Vagina (tissue), 2 donors: ENCODE measurements at regions not wholly inside any gene's neighbourhood (a gene's known extent, or its start where the extent isn't known, plus 50 kb on each side); places are given as distances from the start of the nearest gene placed in this dataset.

ENCODE experiments used
- POLR2A ChIP-seq, 2 donors: fragments of 450-650 bp; IDR thresholded peaks; one replicate each; pipeline ENCODE4 v1.6.1; 2017; ENCODE audit warnings: antibody characterized with exemption in 2 of 2, mild to moderate bottlenecking in 2 of 2, moderate library complexity in 2 of 2
- TF ChIP-seq, protein P1 (sequence below), 3 experiments: fragments of 450-650 bp in 2 of 3; fragments of 200-600 bp in 1 of 3; sonication (generic) in 1 of 3; IDR thresholded peaks; one replicate each; pipeline ENCODE4 v1.5.1; 2017 to 2019; ENCODE audit warnings: antibody characterized with exemption in 3 of 3, mild to moderate bottlenecking in 2 of 3, moderate library complexity in 2 of 3

DNA sequence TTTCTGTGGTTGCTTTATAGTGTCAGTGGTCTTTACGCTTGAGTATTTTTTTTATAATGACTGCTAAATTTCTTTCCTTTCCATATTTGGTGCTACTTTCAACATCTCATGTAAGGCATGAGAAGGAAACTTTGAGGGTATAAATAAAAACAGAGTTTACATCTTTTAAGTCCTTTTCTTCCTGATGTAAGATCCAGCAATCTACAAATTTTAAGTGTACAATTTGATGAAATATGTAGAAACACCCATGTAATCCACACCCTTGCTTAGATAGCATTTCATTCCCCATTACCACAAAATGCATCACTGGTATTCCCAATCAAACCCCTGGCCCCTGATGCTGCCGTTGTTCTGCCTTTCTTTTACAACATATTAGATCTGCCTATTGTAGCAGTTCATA lies 769.1 kb downstream of the CCDC85A start:
- no peak for TF ChIP-seq POLR2A (IDR thresholded peaks at IDR 0.05)
- TF ChIP-seq, protein P1, sequence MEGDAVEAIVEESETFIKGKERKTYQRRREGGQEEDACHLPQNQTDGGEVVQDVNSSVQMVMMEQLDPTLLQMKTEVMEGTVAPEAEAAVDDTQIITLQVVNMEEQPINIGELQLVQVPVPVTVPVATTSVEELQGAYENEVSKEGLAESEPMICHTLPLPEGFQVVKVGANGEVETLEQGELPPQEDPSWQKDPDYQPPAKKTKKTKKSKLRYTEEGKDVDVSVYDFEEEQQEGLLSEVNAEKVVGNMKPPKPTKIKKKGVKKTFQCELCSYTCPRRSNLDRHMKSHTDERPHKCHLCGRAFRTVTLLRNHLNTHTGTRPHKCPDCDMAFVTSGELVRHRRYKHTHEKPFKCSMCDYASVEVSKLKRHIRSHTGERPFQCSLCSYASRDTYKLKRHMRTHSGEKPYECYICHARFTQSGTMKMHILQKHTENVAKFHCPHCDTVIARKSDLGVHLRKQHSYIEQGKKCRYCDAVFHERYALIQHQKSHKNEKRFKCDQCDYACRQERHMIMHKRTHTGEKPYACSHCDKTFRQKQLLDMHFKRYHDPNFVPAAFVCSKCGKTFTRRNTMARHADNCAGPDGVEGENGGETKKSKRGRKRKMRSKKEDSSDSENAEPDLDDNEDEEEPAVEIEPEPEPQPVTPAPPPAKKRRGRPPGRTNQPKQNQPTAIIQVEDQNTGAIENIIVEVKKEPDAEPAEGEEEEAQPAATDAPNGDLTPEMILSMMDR (IDR thresholded peaks at IDR 0.05), result no peak
